Keratinocyte (primary cell): ENCODE measurements at regions not wholly inside any gene's neighbourhood (a gene's known extent, or its start where the extent isn't known, plus 50 kb on each side); places are given as distances from the start of the nearest gene placed in this dataset.

Experiments
- DNase-seq: peaks from one replicate; pipeline ENCODE4 v3.0.0-alpha.2; 2011; ENCODE audit warnings: low read depth, missing footprints, low spot score
- FAIRE-seq: peaks from 2 replicates; lab custom pipeline; 2011; peaks lifted over from hg19 to GRCh38; lab: Jason Lieb, UNC
- H2AFZ ChIP-seq: 2 replicates; pipeline ENCODE4 v1.6.0; 2012; ENCODE audit warnings: low read length, control low read depth, inconsistent platforms; ENCODE audit not compliant: control insufficient read depth
- H3K27ac ChIP-seq: 2 replicates; pipeline ENCODE4 v1.5.1; 2011; ENCODE audit warnings: low read length; ENCODE audit not compliant: control insufficient read depth, insufficient read depth
- H3K27me3 ChIP-seq: 3 replicates; pipeline ENCODE4 v1.6.0; 2011; ENCODE audit warnings: low read length; ENCODE audit not compliant: control insufficient read depth, insufficient read depth; ENCODE audit errors: extremely low read depth
- H3K36me3 ChIP-seq, 2 experiments: 2 replicates in 1 of 2; 3 replicates in 1 of 2; pipeline ENCODE4 v1.5.1; 2011; ENCODE audit warnings: low read length in 2 of 2, mild to moderate bottlenecking in 1 of 2; ENCODE audit not compliant: control insufficient read depth in 2 of 2, insufficient read depth in 2 of 2; ENCODE audit errors: extremely low read depth in 1 of 2
- H3K4me1 ChIP-seq: 3 replicates; pipeline ENCODE4 v1.5.1; 2011; ENCODE audit warnings: low read length; ENCODE audit not compliant: control insufficient read depth, insufficient read depth; ENCODE audit errors: extremely low read depth
- H3K4me2 ChIP-seq: 3 replicates; pipeline ENCODE4 v1.6.0; 2011; ENCODE audit warnings: low read depth, low read length; ENCODE audit not compliant: control insufficient read depth, insufficient read depth; ENCODE audit errors: extremely low read depth
- H3K4me3 ChIP-seq, 3 experiments: fragments of 200-600 bp in 1 of 3; sonication (generic) in 1 of 3; 2 replicates in 2 of 3; 3 replicates in 1 of 3; pipeline ENCODE4 v1.5.1; 2011 to 2016; ENCODE audit warnings: low read length in 3 of 3, mild to moderate bottlenecking in 3 of 3, control low read depth in 2 of 3, inconsistent platforms in 1 of 3, low read depth in 1 of 3, mixed read lengths in 1 of 3, mixed run types in 1 of 3, moderate library complexity in 1 of 3; ENCODE audit not compliant: control insufficient read depth in 2 of 3, insufficient read depth in 2 of 3; ENCODE audit errors: extremely low read depth in 1 of 3
- H3K79me2 ChIP-seq: 2 replicates; pipeline ENCODE4 v1.6.0; 2012; ENCODE audit warnings: low read length; ENCODE audit not compliant: control insufficient read depth, insufficient read depth
- H3K9ac ChIP-seq: 3 replicates; pipeline ENCODE4 v1.6.0; 2011; ENCODE audit warnings: low read length; ENCODE audit not compliant: control insufficient read depth, insufficient read depth; ENCODE audit errors: extremely low read depth
- H3K9me1 ChIP-seq: 3 replicates; pipeline ENCODE4 v1.6.0; 2011; ENCODE audit warnings: low read length; ENCODE audit not compliant: control insufficient read depth, insufficient read depth; ENCODE audit errors: extremely low read depth
- H3K9me3 ChIP-seq: 2 replicates; pipeline ENCODE4 v1.5.1; 2012; ENCODE audit warnings: low read depth, low read length; ENCODE audit not compliant: control insufficient read depth
- H4K20me1 ChIP-seq: 3 replicates; pipeline ENCODE4 v1.6.0; 2011; ENCODE audit warnings: low read length; ENCODE audit not compliant: control insufficient read depth, insufficient read depth; ENCODE audit errors: extremely low read depth
- EZH2 ChIP-seq: IDR thresholded peaks from one replicate; pipeline ENCODE4 v1.6.1; 2012; ENCODE audit warnings: inconsistent platforms, mild to moderate bottlenecking, low read length, moderate library complexity
- dilution Hi-C: fragments of 300-500 bp; cut with MboI; formaldehyde crosslinking; loops from one replicate; pipeline ENCODE4 v1.7.0; 2020; ENCODE audit warnings: low sequenced_read_pairs; ENCODE audit not compliant: extremely low pct_ligation_motif_present
- TF ChIP-seq, protein P1 (sequence below), 3 experiments: IDR thresholded peaks in 1 of 3; conservative IDR thresholded peaks in 1 of 3; optimal IDR thresholded peaks in 1 of 3; 2 replicates in 2 of 3; 3 replicates in 1 of 3; pipeline versions ENCODE3 to v1.5.1; 2011; ENCODE audit warnings: low read length in 3 of 3, mild to moderate bottlenecking in 3 of 3, moderate library complexity in 2 of 3, control low read depth in 1 of 3, inconsistent platforms in 1 of 3; ENCODE audit not compliant: insufficient read depth in 2 of 3; ENCODE audit errors: extremely low read depth in 1 of 3

DNA sequence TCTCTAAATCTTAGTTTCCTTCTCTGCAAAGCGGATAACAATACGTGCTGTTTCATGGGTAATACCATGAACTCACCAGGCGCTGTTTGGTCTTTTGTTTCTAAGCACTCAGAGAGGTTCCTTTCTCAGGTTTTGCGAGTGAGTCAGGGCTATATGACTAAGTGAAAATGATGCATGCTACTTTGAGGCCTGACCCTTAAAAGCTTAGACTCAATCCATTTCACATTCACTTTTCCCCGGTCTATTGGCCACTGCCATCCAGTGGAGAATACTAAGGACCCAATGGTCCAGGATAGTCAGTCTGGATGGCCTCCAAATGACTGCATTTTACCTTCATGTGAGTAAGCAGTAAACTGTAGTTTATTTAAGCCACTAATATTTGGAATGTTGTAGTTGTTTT lies 400.8 kb upstream of the SLIT2 start:
- no peaks in the 10 kb centered on the region for H3K79me2 ChIP-seq
- FAIRE-seq: no peak
- dilution Hi-C loops: no loop called here

DNA sequence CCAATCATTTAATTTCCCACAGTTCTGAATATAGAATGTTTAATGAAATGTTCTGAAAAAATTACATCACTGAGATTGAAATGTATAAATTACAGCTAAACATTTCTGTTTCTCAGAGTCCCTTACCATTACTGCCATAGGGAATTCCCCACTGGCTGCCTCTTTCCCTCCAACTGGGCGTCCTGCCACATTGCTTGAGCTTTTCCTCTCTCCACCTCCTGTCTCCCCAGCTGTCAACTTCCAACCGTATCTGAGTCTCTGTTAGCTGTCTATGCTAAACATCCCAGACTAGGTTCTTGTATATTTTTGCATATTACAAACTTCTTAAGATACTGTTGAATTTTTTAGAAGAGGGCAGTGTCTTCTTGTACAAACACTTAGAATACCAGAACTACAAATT lies 407.3 kb upstream of the SLIT2 start:
- TF ChIP-seq, protein P1, sequence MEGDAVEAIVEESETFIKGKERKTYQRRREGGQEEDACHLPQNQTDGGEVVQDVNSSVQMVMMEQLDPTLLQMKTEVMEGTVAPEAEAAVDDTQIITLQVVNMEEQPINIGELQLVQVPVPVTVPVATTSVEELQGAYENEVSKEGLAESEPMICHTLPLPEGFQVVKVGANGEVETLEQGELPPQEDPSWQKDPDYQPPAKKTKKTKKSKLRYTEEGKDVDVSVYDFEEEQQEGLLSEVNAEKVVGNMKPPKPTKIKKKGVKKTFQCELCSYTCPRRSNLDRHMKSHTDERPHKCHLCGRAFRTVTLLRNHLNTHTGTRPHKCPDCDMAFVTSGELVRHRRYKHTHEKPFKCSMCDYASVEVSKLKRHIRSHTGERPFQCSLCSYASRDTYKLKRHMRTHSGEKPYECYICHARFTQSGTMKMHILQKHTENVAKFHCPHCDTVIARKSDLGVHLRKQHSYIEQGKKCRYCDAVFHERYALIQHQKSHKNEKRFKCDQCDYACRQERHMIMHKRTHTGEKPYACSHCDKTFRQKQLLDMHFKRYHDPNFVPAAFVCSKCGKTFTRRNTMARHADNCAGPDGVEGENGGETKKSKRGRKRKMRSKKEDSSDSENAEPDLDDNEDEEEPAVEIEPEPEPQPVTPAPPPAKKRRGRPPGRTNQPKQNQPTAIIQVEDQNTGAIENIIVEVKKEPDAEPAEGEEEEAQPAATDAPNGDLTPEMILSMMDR (optimal IDR thresholded peaks at IDR 0.05 in 1 of 3, IDR thresholded peaks at IDR 0.05 in 1 of 3, conservative IDR thresholded peaks at IDR 0.05 in 1 of 3; ENCODE audit: extremely low read depth in 1 of 3, insufficient read depth in 2 of 3, low read length in 3 of 3): no peak
- no peak for TF ChIP-seq EZH2

More for the DNA sequence above, 400.8 kb upstream of the SLIT2 start:
- no peak for DNase-seq
- Histone ChIP-seq H3K4me2 (no peak overlapping the region), H3K4me1 (no peaks in the 10 kb centered on the region), H3K27me3 (no peaks in the 10 kb centered on the region), H3K9me3 (no peaks in the 10 kb centered on the region), H2AFZ (no peak overlapping the region), H3K36me3 (no peaks in the 10 kb centered on the region), H3K4me3 (no peak overlapping the region), H3K9me1 (no peaks in the 10 kb centered on the region), H3K27ac (no peak overlapping the region), H4K20me1 (no peaks in the 10 kb centered on the region), H3K9ac (no peak overlapping the region)
- TF ChIP-seq EZH2: no peak
- TF ChIP-seq, protein P1 (optimal IDR thresholded peaks at IDR 0.05 in 1 of 3, IDR thresholded peaks at IDR 0.05 in 1 of 3, conservative IDR thresholded peaks at IDR 0.05 in 1 of 3; ENCODE audit: extremely low read depth in 1 of 3, insufficient read depth in 2 of 3, low read length in 3 of 3): no peak

More for the DNA sequence above, 407.3 kb upstream of the SLIT2 start:
- FAIRE-seq (no peak), DNase-seq (no peak)
- no peaks in the 10 kb centered on the region for H3K79me2 ChIP-seq
- H3K27ac ChIP-seq: no peak overlapping the region
- no peaks in the 10 kb centered on the region for H3K27me3 ChIP-seq
- H3K9me1 ChIP-seq: no peaks in the 10 kb centered on the region
- H3K4me3 ChIP-seq: no peak overlapping the region
- H2AFZ ChIP-seq: no peak overlapping the region
- no peak overlapping the region for H3K4me2 ChIP-seq
- H3K4me1 ChIP-seq: no peaks in the 10 kb centered on the region
- dilution Hi-C loops: no loop called here
- H3K9me3 ChIP-seq: no peaks in the 10 kb centered on the region
- no peaks in the 10 kb centered on the region for H3K36me3 ChIP-seq
- no peak overlapping the region for H3K9ac ChIP-seq
- no peaks in the 10 kb centered on the region for H4K20me1 ChIP-seq
